ENCODE measurements at regions not wholly inside any gene's neighbourhood (a gene's known extent, or its start where the extent isn't known, plus 50 kb on each side); places are given as distances from the start of the nearest gene placed in this dataset.

- no peak for TF ChIP-seq CTCF (conservative IDR thresholded peaks at IDR 0.05 in 1 of 2, IDR thresholded peaks at IDR 0.05 in 1 of 2; ENCODE audit: extremely low read depth in 1 of 2, insufficient read depth in 1 of 2, low read depth in 1 of 2, low read length in 2 of 2)
- no peak for TF ChIP-seq EZH2 (IDR thresholded peaks at IDR 0.05; ENCODE audit: borderline replicate concordance, low read length)
These were observed 1084.5 kb downstream of the NR2F1-AS1 start for GRCh38 chr5:92496545-92496944.
